ENCODE measurements at regions not wholly inside any gene's neighbourhood (a gene's known extent, or its start where the extent isn't known, plus 50 kb on each side); places are given as distances from the start of the nearest gene placed in this dataset.
"Not testable (repeated sequence)": the region's sequence is repeated elsewhere in the genome, so short reads cannot be mapped to it uniquely, and the experiment has no call there.

- no peak for DNase-seq
These were observed 58.0 kb upstream of the EFCAB3 start for GRCh38 chr17:62322313-62322712.

GRCh38 chr17:62321451-62321850, 58.9 kb upstream of the EFCAB3 start:
- no peak for DNase-seq

DNA sequence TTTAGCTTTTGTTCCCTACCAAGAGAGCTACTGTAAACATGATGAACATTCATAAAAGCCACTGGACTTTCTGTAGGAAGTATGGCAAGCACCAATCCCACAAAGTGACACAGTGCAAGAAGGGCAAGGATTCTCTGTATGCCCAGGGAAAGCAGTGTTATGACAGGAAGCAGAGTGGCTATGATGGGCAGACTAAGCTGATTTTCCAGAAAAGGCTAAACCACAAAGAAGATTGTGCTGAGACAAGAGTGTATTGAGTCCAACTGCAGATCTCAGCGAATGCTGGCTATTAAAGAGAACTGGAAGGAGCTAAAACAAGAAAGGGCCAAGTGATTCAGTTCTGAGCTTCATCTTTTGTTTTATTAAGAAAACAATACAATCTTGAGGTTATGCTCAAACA, 60.5 kb upstream of the EFCAB3 start:
- no peak for DNase-seq

GRCh38 chr17:62309396-62309795, 71.0 kb upstream of the EFCAB3 start:
- DNase-seq: peak; percentile 0

DNA sequence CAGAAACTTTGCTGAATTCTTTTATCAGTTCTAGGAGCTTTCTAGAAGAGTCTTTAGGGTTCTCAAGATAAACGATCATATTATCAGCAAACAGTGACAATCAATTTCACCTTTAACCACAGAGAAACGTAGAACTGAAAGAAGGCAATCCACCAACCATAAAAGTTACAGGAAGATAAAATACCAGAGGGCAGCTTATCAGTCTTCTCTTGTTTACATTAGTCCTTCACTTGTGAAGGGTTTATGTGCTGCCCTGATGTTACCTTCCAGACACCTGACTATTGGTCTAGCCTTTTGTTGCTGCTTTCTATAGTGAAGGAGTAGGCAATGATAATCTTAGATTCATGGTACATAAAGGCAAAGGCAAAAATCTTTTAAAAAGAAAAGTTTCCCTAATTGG, 73.2 kb upstream of the EFCAB3 start:
- no peak for DNase-seq

GRCh38 chr17:62303476-62303875, 76.9 kb upstream of the EFCAB3 start:
- DNase-seq: no peak

GRCh38 chr17:62300697-62301096, 79.7 kb upstream of the EFCAB3 start:
- no peak for DNase-seq

- not testable (repeated sequence) for DNase-seq
These were observed 105.1 kb upstream of the EFCAB3 start for GRCh38 chr17:62275290-62275689.

DNA sequence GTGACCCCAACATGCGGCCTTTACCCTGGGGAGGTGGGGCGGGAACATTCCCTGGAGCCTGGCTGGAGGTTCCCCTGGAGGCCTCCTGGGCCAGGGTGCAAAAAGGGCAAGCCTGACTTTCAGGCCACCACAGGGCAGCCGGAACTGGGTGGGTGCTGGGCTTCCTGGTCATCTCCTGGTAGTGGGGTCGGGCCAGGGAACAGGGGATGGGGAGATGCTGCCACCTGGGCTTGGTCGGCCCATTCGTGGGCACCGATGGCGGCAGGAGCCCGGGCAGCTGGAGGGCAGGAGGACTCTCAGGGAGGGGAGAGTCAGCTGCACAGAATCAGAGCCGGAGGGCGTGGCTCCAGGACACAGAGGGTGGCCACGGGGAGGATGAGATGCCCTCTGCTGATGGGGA, 112.0 kb upstream of the EFCAB3 start:
- DNase-seq: not testable (repeated sequence)

- DNase-seq: not testable (repeated sequence)
These were observed 115.4 kb upstream of the EFCAB3 start for GRCh38 chr17:62264974-62265373.

DNA sequence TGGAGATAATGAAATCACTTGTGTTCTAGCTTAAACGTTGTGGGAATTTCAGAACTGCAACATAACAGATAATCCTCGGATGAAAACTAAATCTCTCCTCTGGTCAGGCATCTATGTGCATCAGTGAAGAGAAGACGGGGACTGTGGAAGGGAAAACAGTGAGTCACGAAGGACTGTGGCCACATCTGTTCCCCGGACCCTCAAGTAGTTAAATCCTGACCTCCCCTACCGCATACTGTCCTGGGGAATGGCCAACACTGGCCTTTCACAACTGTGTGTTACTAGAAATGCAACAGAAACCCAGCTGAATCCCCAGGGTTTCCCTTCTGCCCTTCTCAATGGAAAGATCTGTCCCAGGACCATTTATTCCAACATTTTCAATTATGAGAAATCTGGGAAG, 124.6 kb upstream of the EFCAB3 start:
- DNase-seq: not testable (repeated sequence)

DNA sequence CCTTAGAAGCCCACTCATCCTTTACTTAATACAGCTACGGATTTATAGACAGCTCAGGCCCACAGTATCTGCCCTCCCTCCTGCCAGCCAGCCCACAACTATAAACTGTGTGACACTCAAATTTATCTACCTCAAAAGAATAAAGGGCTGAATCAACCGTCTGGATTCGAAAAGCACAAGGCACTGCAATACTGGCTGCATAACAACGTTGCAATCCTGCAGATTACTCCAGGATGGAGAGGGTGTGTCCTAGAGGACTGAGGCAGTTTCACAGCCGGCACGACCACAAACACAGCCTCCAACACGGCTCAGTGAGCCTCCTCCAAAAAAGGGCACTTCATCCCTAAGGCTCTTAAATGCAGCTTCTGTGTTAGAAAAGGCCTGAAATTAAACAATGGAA, 138.3 kb upstream of the EFCAB3 start:
- DNase-seq: not testable (repeated sequence)

DNA sequence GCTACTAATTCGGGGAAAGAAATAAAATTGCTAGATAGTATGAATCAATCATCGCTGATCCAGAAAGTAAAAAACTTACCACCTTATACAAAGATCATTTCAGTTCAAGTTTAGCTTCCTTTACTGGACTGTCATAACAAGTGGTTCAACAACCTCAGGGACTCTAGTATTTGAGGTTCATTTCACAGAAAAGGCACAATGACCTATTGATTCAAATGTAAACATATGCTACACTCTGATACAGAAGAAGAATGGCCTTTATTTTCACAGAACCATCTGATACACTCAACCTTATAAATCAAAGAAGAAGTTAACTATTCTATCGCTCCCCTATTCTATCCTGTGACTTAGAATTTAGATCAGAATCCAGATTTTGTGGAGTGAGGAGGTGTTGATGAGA, 140.8 kb upstream of the EFCAB3 start:
- DNase-seq: not testable (repeated sequence)

GRCh38 chr17:62238551-62239338, 141.6 kb upstream of the EFCAB3 start:
- DNase-seq: not testable (repeated sequence)

DNA sequence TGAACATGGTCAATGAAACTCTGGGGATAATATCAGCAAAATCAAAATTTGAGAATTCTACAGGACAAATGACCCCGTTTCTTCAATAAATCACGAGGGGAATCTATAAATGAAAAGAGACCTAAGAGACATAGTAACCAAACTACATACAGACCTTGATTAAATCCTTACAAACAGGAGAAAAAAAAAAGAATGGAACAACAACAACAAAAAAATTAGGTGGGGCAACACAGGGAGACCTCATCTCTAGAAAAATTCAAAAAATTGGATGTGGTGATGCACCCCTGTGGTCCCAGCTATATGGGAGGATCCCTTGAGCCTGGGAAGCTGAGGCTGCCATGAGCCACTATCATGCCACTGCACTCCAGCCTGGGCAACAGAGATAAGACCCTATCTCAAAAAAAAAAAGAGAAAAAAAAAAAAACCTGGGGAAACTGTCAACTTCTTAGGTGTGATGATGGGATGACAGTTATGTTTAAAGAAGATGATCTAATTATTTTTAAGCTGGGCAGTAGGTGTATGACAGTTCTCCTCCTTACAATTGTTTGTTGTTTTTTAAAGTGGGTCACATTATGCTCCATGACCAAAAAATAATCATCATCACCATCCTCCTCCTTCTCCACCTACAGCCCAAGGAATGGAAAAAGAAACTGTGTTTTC, 146.4 kb upstream of the EFCAB3 start:
- DNase-seq: not testable (repeated sequence)

GRCh38 chr17:62231293-62231692, 149.1 kb upstream of the EFCAB3 start:
- DNase-seq: not testable (repeated sequence)

GRCh38 chr17:62226610-62227240, 153.6 kb upstream of the EFCAB3 start:
- DNase-seq: not testable (repeated sequence)

DNA sequence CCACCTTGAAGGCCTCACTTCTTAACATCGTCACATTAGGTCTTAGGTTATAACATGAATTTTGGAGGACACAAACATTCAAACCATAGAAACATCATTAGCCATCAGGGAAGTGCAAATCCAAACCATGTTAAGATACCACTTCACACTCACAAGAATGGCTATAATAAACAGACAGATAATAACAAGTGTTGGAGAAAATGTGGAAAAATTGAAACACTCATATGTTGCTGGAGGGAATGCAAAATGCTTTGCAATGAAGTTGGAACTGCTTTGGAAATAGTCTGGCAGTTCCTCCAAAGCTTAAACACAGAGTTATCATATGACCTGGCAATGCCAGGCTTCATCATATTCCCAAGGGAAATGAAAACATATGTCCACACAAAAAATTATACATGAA, 156.8 kb upstream of the EFCAB3 start:
- DNase-seq: not testable (repeated sequence)

- DNase-seq: no peak
These were observed 154.3 kb upstream of the MED13 start for GRCh38 chr17:62219221-62219899.

- no peak for DNase-seq
These were observed 151.8 kb upstream of the MED13 start for GRCh38 chr17:62216847-62217246.

DNA sequence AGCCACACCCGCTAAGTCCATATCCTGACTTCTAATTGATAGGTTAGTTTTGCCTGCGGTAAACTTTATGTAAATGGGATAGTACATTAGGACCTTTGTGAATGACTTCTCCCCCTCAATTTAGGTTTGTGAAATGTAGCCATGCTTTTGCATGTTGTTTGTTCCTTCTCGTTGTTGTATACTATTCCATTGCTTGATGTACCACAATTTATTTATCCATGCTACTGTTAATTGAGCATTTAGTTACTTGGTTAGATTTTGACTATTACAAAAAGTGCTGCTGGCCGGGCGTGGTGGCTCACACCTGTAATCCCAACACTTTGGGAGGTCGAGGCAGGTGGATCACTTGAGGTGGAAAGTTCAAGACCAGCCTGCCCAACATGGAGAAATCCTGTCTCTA, 150.8 kb upstream of the MED13 start:
- DNase-seq: not testable (repeated sequence)

DNA sequence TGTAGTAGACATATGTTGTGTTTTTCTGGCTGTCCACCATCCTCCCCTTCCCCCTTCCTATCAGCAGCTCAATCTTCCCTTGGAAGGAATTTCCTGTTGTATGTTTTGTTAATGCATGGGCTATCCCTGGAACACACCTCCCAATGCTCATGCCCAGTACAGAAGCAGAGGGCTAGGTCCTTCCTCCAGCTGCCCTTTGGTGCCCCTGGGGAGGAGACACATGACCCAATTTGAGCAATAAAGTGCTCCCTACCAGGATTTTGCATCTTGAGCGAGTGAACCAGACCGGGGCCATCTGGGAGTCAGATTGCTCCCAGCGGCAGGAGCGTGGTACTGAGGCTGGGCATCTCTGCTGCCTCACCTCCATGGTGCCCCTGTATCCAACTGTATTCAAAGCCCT, 141.5 kb upstream of the MED13 start:
- no peak for DNase-seq

- DNase-seq: not testable (repeated sequence)
These were observed 132.1 kb upstream of the MED13 start for GRCh38 chr17:62197156-62197555.

Data from fibroblast of skin of right quadriceps (primary cell).